ENCODE measurements at regions not wholly inside any gene's neighbourhood (a gene's known extent, or its start where the extent isn't known, plus 50 kb on each side); places are given as distances from the start of the nearest gene placed in this dataset.
"Not testable (repeated sequence)": the region's sequence is repeated elsewhere in the genome, so short reads cannot be mapped to it uniquely, and the experiment has no call there.

DNA sequence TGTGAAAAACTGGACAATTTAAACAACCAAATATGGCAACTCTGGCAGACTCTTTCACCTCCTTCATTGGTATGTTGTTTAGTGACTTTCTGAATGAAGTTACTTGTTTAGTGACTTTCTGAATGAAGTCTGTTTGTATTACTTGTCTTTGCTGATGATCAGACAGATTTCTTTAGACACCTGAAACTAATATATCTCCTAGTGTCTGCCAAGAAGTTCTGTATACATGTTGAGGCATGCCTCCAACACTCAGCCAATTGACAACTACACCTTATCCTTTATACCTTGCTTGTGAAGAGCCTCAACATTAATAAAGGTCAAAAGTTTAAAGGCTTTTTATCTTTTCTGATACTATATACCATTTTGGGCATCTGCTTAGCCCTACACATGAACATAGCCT lies 725.4 kb upstream of the EPHA7 start:
- intact Hi-C loops (cut with DNase I), result no loop called here
- Histone ChIP-seq H3K27me3 (no peaks in the 10 kb centered on the region), H3K27ac (no peak overlapping the region), H3K4me3 (no peak overlapping the region), H3K9me3 (no peaks in the 10 kb centered on the region), H3K36me3 (no peaks in the 10 kb centered on the region), H3K4me1 (no peaks in the 10 kb centered on the region)
- no peak for DNase-seq
- TF ChIP-seq, protein P1, sequence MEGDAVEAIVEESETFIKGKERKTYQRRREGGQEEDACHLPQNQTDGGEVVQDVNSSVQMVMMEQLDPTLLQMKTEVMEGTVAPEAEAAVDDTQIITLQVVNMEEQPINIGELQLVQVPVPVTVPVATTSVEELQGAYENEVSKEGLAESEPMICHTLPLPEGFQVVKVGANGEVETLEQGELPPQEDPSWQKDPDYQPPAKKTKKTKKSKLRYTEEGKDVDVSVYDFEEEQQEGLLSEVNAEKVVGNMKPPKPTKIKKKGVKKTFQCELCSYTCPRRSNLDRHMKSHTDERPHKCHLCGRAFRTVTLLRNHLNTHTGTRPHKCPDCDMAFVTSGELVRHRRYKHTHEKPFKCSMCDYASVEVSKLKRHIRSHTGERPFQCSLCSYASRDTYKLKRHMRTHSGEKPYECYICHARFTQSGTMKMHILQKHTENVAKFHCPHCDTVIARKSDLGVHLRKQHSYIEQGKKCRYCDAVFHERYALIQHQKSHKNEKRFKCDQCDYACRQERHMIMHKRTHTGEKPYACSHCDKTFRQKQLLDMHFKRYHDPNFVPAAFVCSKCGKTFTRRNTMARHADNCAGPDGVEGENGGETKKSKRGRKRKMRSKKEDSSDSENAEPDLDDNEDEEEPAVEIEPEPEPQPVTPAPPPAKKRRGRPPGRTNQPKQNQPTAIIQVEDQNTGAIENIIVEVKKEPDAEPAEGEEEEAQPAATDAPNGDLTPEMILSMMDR (IDR thresholded peaks at IDR 0.05), result no peak
- ATAC-seq, result no peak

DNA sequence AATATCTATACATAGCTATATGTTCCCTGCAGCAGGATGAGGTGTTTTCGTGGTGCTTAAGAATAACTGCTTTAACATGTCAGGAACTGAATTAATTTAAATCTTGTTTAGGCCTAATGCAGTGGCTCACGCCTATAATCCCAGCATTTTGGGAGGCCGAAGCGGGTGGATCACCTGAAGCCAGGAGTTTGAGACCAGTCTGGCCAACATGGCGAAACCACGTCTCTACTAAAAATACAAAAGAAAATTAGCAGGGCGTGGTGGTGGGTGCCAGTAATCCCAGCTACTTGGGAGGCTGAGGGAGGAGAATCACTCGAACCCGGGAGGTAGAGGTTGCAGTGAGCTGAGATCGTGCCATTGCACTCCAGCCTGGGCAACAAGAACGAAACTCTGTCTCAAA lies 717.8 kb upstream of the EPHA7 start:
- not testable (repeated sequence) for ATAC-seq

DNA sequence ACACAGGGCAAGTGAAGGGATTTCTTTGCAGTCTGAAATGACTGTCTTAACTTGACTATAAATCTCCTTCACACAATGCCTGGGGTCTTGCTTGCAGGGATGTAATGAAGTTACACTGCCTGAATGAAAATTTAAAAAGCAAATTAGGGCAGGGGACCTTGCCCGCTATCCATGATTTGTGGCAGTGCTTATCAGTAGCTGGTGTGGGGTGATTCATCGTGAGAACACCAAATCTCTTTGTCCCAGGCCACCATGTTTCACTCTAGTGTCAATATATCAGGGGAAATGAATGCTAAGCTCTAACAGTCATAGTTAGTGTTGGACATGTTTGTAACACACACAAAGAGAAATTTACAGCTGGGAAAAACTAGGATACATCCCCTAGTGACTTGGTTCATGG lies 713.7 kb upstream of the EPHA7 start:
- no peaks in the 10 kb centered on the region for H3K36me3 ChIP-seq
- DNase-seq, result no peak
- no peak for ATAC-seq
- H3K4me3 ChIP-seq, result no peak overlapping the region
- H3K27ac ChIP-seq, result no peak overlapping the region
- H3K9me3 ChIP-seq, result no peaks in the 10 kb centered on the region
- H3K27me3 ChIP-seq, result no peaks in the 10 kb centered on the region
- intact Hi-C loops (cut with DNase I), result no loop called here
- H3K4me1 ChIP-seq, result no peaks in the 10 kb centered on the region
- TF ChIP-seq, protein P1 (IDR thresholded peaks at IDR 0.05), result no peak

More for the DNA sequence above, 717.8 kb upstream of the EPHA7 start:
- intact Hi-C loops (cut with DNase I); H3K4me3 ChIP-seq; H3K27ac ChIP-seq; H3K9me3 ChIP-seq; H3K36me3 ChIP-seq; H3K4me1 ChIP-seq; H3K27me3 ChIP-seq: not testable (repeated sequence)
- peak in 1 of 4 donors; percentile 4 for DNase-seq

DNA sequence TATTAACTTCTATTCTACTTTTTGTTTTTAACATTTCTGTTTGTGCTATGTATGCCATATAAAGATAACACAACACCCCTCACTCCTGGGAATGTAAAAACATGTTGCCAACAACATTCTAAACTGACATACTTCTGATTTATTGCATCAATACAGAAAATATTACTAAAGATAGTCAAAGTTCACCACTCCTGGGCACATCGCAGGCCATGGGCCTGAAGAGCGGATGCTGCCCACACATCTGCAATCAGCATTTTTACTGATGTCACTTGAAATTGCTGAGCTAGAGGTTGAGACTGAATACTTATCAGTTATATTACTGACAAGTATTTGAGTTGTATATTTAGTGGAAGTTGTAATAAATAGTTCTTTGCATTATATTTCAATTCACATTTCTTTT lies 711.9 kb upstream of the EPHA7 start:
- intact Hi-C loops (cut with DNase I), result no loop called here
- ATAC-seq, result no peak
- Histone ChIP-seq H3K36me3 (no peaks in the 10 kb centered on the region), H3K4me1 (no peaks in the 10 kb centered on the region), H3K27ac (no peak overlapping the region), H3K27me3 (no peaks in the 10 kb centered on the region), H3K9me3 (no peaks in the 10 kb centered on the region), H3K4me3 (no peak overlapping the region)
- TF ChIP-seq, protein P1 (IDR thresholded peaks at IDR 0.05), result no peak
- DNase-seq, result no peak

DNA sequence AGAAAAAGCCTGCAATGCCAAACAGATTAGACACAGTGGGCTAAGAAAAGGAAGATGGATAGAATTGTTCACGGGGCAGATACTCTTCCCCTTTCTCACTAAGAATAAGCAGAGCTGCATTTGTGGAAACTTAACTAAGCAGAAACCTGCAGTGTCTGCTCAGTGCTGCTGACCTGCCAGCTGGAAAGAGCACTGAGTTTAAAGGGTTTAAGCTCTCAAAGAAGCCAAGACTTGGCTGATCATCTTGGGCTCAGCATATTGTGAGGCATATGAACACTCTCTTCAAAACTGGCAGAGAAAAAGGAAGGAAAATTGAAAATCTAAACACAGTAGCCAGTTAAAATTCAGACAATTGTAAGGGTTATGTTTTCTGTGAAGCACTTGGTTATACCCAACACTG lies 711.1 kb upstream of the EPHA7 start:
- Histone ChIP-seq H3K9me3 (no peaks in the 10 kb centered on the region), H3K4me1 (no peaks in the 10 kb centered on the region), H3K27me3 (no peaks in the 10 kb centered on the region), H3K36me3 (no peaks in the 10 kb centered on the region), H3K27ac (no peak overlapping the region), H3K4me3 (no peak overlapping the region)
- DNase-seq (peak in 2 of 4 donors; percentile 3 to 28), ATAC-seq (no peak)
- TF ChIP-seq, protein P1 (IDR thresholded peaks at IDR 0.05), result no peak
- intact Hi-C loops (cut with DNase I), result no loop called here

DNA sequence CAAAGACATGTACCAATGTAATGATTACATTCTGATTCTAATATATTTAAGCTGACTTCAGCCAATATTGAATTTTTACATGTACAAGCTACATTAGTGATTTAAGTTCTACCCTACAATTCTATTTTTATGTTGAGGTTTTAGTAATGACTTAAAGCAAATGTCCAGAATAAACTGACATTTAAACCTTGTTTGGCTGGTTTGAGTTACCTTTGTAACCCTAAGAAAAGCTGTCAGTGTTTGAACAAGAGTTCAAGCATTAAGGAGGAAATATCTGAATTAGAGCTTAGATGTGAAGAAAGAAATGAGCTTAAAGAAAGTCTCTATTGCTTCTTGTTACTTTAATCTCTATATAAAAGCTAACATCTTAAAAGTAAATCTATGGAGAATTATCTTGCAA lies 710.6 kb upstream of the EPHA7 start:
- TF ChIP-seq, protein P1 (IDR thresholded peaks at IDR 0.05), result no peak
- no peak overlapping the region for H3K4me3 ChIP-seq
- H3K27ac ChIP-seq, result no peak overlapping the region
- ATAC-seq, result no peak
- no peaks in the 10 kb centered on the region for H3K36me3 ChIP-seq
- intact Hi-C loops (cut with DNase I), result no loop called here
- no peaks in the 10 kb centered on the region for H3K27me3 ChIP-seq
- no peaks in the 10 kb centered on the region for H3K4me1 ChIP-seq
- no peaks in the 10 kb centered on the region for H3K9me3 ChIP-seq
- DNase-seq, result peak in 1 of 4 donors; percentile 5
